Left kidney (tissue), 1 donor: ENCODE measurements at regions not wholly inside any gene's neighbourhood (a gene's known extent, or its start where the extent isn't known, plus 50 kb on each side); places are given as distances from the start of the nearest gene placed in this dataset.

Experiments used
- DNase-seq: peaks from one replicate; pipeline ENCODE4 v3.0.0-alpha.2; 2013

- DNase-seq = no peak
These were observed 1495.0 kb downstream of the BRD1 start for GRCh38 chr22:48332438-48333322.

- no peak for DNase-seq
These were observed 1495.9 kb downstream of the BRD1 start for GRCh38 chr22:48331691-48332220.

GRCh38 chr22:48331266-48331665, 1496.4 kb downstream of the BRD1 start:
- no peak for DNase-seq

- DNase-seq = no peak
These were observed 1500.0 kb downstream of the BRD1 start for GRCh38 chr22:48327721-48328120.

- no peak for DNase-seq
These were observed 1503.9 kb downstream of the BRD1 start for GRCh38 chr22:48323746-48324145.

GRCh38 chr22:48322907-48323306, 1504.8 kb downstream of the BRD1 start:
- no peak for DNase-seq

GRCh38 chr22:48321986-48322545, 1505.6 kb downstream of the BRD1 start:
- no peak for DNase-seq

GRCh38 chr22:48320683-48321451, 1506.8 kb downstream of the BRD1 start:
- peak; percentile 40 for DNase-seq

- DNase-seq = no peak
These were observed 1507.5 kb downstream of the BRD1 start for GRCh38 chr22:48320048-48320682.

GRCh38 chr22:48319321-48320047, 1508.2 kb downstream of the BRD1 start:
- no peak for DNase-seq

GRCh38 chr22:48318575-48319320, 1508.9 kb downstream of the BRD1 start:
- no peak for DNase-seq

GRCh38 chr22:48318173-48318572, 1509.5 kb downstream of the BRD1 start:
- no peak for DNase-seq

GRCh38 chr22:48316257-48317250, 1511.1 kb downstream of the BRD1 start:
- DNase-seq = no peak

GRCh38 chr22:48315439-48316256, 1512.0 kb downstream of the BRD1 start:
- no peak for DNase-seq

- no peak for DNase-seq
These were observed 1513.6 kb downstream of the BRD1 start for GRCh38 chr22:48314073-48314472.

- no peak for DNase-seq
These were observed 1514.4 kb downstream of the BRD1 start for GRCh38 chr22:48313175-48313830.

- DNase-seq = no peak
These were observed 1516.9 kb downstream of the BRD1 start for GRCh38 chr22:48310740-48311139.

GRCh38 chr22:48310289-48310688, 1517.4 kb downstream of the BRD1 start:
- DNase-seq = no peak
